ENCODE measurements at regions not wholly inside any gene's neighbourhood (a gene's known extent, or its start where the extent isn't known, plus 50 kb on each side); places are given as distances from the start of the nearest gene placed in this dataset.

- no peaks in the 10 kb centered on the region for H3K79me1 ChIP-seq (ENCODE audit: low read depth in 1 of 2, low read length in 2 of 2)
- POLR2A ChIA-PET (ENCODE audit: unreplicated experiment): no interaction called here
- H3K27me3 ChIP-seq (ENCODE audit: control insufficient read depth, insufficient read depth, low read length): no peaks in the 10 kb centered on the region
- 60% methylated on average over 3 of the region's 3 CpGs; no CpG with 5 or more reads in 1 of the 2 experiments for WGBS, 2 experiments (ENCODE audit: extremely low coverage in 2 of 2, insufficient read length in 1 of 2)
- no peak overlapping the region for H4K91ac ChIP-seq (ENCODE audit: insufficient read depth, low read depth, low read length)
- peaks cover 3% of the 10 kb centered on the region for H3K9me3 ChIP-seq (ENCODE audit: control insufficient read depth, insufficient read depth, low read length)
- CTCF ChIA-PET: no interaction called here
- no peak overlapping the region for H3K18ac ChIP-seq (ENCODE audit: low read depth, low read length)
- intact Hi-C loops (cut with micrococcal nuclease): no loop called here
- DNase-seq (no peak), ATAC-seq (ENCODE audit: low read depth) (no peak)
- no peaks in the 10 kb centered on the region for H3K36me3 ChIP-seq (ENCODE audit: control insufficient read depth, insufficient read depth, low read length)
- TF ChIP-seq USF2 (IDR thresholded peaks at IDR 0.05; ENCODE audit: low read depth, low read length): no peak
- no peak for TF ChIP-seq CEBPB (IDR thresholded peaks at IDR 0.05; ENCODE audit: low read depth, low read length)
- TF ChIP-seq SMC3 (IDR thresholded peaks at IDR 0.05; ENCODE audit: low read depth, low read length): no peak
- TF ChIP-seq ELK1 (IDR thresholded peaks at IDR 0.05; ENCODE audit: borderline replicate concordance, low read depth, low read length): no peak
- no peak for TF ChIP-seq MAFK (IDR thresholded peaks at IDR 0.05; ENCODE audit: low read depth, low read length)
- TF ChIP-seq MXI1 (IDR thresholded peaks at IDR 0.05; ENCODE audit: borderline replicate concordance, low read depth, low read length): no peak
- TF ChIP-seq MAZ (IDR thresholded peaks at IDR 0.05; ENCODE audit: borderline replicate concordance, low read depth, low read length): no peak
- no peak for TF ChIP-seq RAD21 (IDR thresholded peaks at IDR 0.05; ENCODE audit: low read length)
- TF ChIP-seq FOS (IDR thresholded peaks at IDR 0.05; ENCODE audit: low read depth, low read length): no peak
- TF ChIP-seq CHD1 (IDR thresholded peaks at IDR 0.05; ENCODE audit: low read depth, low read length): no peak
- TF ChIP-seq NFE2L2 (IDR thresholded peaks at IDR 0.05; ENCODE audit: low read depth, low read length): no peak
- no peak for TF ChIP-seq RCOR1 (IDR thresholded peaks at IDR 0.05; ENCODE audit: insufficient replicate concordance, low read length)
- no peak for TF ChIP-seq RFX5 (IDR thresholded peaks at IDR 0.05; ENCODE audit: low read depth, low read length)
- no peak for TF ChIP-seq BHLHE40 (IDR thresholded peaks at IDR 0.05; ENCODE audit: low read depth, low read length)
- H4K5ac ChIP-seq (ENCODE audit: low read depth, low read length): no peak overlapping the region
- H2BK5ac ChIP-seq (ENCODE audit: low read depth, low read length, poor library complexity, severe bottlenecking): no peak overlapping the region
- H3K9ac ChIP-seq (ENCODE audit: low read depth, low read length): no peak overlapping the region
- no peaks in the 10 kb centered on the region for H3K4me1 ChIP-seq (ENCODE audit: control insufficient read depth, insufficient read depth, low read length)
- H3K4ac ChIP-seq (ENCODE audit: low read depth, low read length): no peak overlapping the region
- no peak overlapping the region for H2BK120ac ChIP-seq (ENCODE audit: low read depth, low read length)
- no peaks in the 10 kb centered on the region for H3K9me1 ChIP-seq (ENCODE audit: insufficient read depth, low read length)
- H3K27ac ChIP-seq (ENCODE audit: insufficient read depth, low read length): no peak overlapping the region
- no peak overlapping the region for H3K14ac ChIP-seq (replicated peaks; ENCODE audit: low read depth, low read length)
- H3K23ac ChIP-seq (ENCODE audit: low read depth, low read length): no peak overlapping the region
- BruUV-seq (replicated peaks): no TSS peak
- dilution Hi-C loops (cut with HindIII; ENCODE audit: low sequenced_read_pairs, unreplicated experiment): no loop called here
- H2AK5ac ChIP-seq (ENCODE audit: low read depth, low read length): no peak overlapping the region
- H3K56ac ChIP-seq (ENCODE audit: extremely low read depth, insufficient read depth, low read length): no peak overlapping the region
- no peak overlapping the region for H3K4me2 ChIP-seq (ENCODE audit: low read depth, low read length)
- H3K4me3 ChIP-seq (ENCODE audit: insufficient read depth, low read depth, low read length): no peak overlapping the region
- H2AFZ ChIP-seq (replicated peaks; ENCODE audit: low read length, poor library complexity): no peak overlapping the region
- in situ Hi-C loops (cut with MboI; ENCODE audit: low sequenced_read_pairs): no loop called here
- no peak overlapping the region for H4K8ac ChIP-seq (ENCODE audit: low read depth in 2 of 2, low read length in 2 of 2)
- H2BK15ac ChIP-seq (ENCODE audit: low read depth, low read length): no peak overlapping the region
- H4K20me1 ChIP-seq (ENCODE audit: insufficient read depth, low read length): no peaks in the 10 kb centered on the region
- no peak overlapping the region for H2AK9ac ChIP-seq (replicated peaks; ENCODE audit: low read depth, low read length, poor library complexity)
- H2BK20ac ChIP-seq (ENCODE audit: low read depth, low read length): no peak overlapping the region
Observed at GRCh38 chr13:88456151-88456550, 785.0 kb downstream of the SLITRK5 start.

Data from IMR-90 (cell line).